ENCODE measurements at regions not wholly inside any gene's neighbourhood (a gene's known extent, or its start where the extent isn't known, plus 50 kb on each side); places are given as distances from the start of the nearest gene placed in this dataset.

GRCh38 chr18:57901825-57902589 is 98.9 kb upstream of the ATP8B1 start:
- TF ChIP-seq, protein P1, sequence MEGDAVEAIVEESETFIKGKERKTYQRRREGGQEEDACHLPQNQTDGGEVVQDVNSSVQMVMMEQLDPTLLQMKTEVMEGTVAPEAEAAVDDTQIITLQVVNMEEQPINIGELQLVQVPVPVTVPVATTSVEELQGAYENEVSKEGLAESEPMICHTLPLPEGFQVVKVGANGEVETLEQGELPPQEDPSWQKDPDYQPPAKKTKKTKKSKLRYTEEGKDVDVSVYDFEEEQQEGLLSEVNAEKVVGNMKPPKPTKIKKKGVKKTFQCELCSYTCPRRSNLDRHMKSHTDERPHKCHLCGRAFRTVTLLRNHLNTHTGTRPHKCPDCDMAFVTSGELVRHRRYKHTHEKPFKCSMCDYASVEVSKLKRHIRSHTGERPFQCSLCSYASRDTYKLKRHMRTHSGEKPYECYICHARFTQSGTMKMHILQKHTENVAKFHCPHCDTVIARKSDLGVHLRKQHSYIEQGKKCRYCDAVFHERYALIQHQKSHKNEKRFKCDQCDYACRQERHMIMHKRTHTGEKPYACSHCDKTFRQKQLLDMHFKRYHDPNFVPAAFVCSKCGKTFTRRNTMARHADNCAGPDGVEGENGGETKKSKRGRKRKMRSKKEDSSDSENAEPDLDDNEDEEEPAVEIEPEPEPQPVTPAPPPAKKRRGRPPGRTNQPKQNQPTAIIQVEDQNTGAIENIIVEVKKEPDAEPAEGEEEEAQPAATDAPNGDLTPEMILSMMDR (IDR thresholded peaks at IDR 0.05; ENCODE audit: unreplicated experiment): no peak
- Mint-ChIP-seq H3K4me1 (no peaks in the 10 kb centered on the region), H3K27ac (no peak overlapping the region), H3K4me3 (no peak overlapping the region), H3K27me3 (ENCODE audit: low read depth) (peaks cover 14% of the 10 kb centered on the region), H3K9me3 (peaks cover 5% of the 10 kb centered on the region), H3K36me3 (no peaks in the 10 kb centered on the region)
- DNase-seq (ENCODE audit: low spot score in 2 of 2, unreplicated experiment in 2 of 2): no peak

GRCh38 chr18:57900906-57901435 is 97.9 kb upstream of the ATP8B1 start:
- H3K27ac Mint-ChIP-seq: no peak overlapping the region
- no peak for DNase-seq (ENCODE audit: low spot score in 2 of 2, unreplicated experiment in 2 of 2)
- TF ChIP-seq, protein P1 (IDR thresholded peaks at IDR 0.05; ENCODE audit: unreplicated experiment): no peak
- no peaks in the 10 kb centered on the region for H3K4me1 Mint-ChIP-seq
- H3K36me3 Mint-ChIP-seq: no peaks in the 10 kb centered on the region
- H3K9me3 Mint-ChIP-seq: peaks cover 5% of the 10 kb centered on the region
- peaks cover 8% of the 10 kb centered on the region for H3K27me3 Mint-ChIP-seq (ENCODE audit: low read depth)
- H3K4me3 Mint-ChIP-seq: no peak overlapping the region

- H3K4me1 Mint-ChIP-seq: no peaks in the 10 kb centered on the region
- DNase-seq (ENCODE audit: low spot score in 2 of 2, unreplicated experiment in 2 of 2): no peak
Measured at GRCh38 chr18:57898506-57899124, 95.5 kb upstream of the ATP8B1 start.

DNA sequence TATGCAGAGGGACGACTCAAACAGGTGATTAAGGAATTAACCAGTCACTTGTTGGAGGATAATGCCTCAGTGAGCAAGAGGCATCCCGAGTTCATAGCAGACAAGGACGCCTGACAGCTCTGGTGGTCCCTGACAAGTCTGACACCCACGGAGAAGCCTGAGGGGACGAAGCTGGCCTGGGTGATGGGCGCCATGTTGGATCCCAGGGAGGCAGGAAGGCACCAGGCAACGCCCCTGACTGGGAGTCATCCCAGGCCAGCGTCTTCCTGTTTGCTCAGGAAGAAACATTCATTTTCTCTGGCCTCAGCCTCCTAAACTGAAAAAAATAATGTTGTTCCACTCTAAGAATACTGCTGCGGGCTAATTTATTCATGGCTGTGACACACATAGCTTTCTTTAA is 92.1 kb upstream of the ATP8B1 start:
- H3K27ac Mint-ChIP-seq: no peak overlapping the region
- TF ChIP-seq, protein P1 (IDR thresholded peaks at IDR 0.05; ENCODE audit: unreplicated experiment): no peak
- no peak for DNase-seq (ENCODE audit: low spot score in 2 of 2, unreplicated experiment in 2 of 2)
- no peaks in the 10 kb centered on the region for H3K36me3 Mint-ChIP-seq
- no peak overlapping the region for H3K4me3 Mint-ChIP-seq
- H3K4me1 Mint-ChIP-seq: no peaks in the 10 kb centered on the region
- H3K9me3 Mint-ChIP-seq: peaks cover 5% of the 10 kb centered on the region
- H3K27me3 Mint-ChIP-seq (ENCODE audit: low read depth): peaks cover 10% of the 10 kb centered on the region

More at GRCh38 chr18:57898506-57899124, 95.5 kb upstream of the ATP8B1 start:
- TF ChIP-seq, protein P1 (IDR thresholded peaks at IDR 0.05; ENCODE audit: unreplicated experiment): no peak
- Mint-ChIP-seq H3K4me3 (no peak overlapping the region), H3K9me3 (peaks cover 5% of the 10 kb centered on the region), H3K27me3 (ENCODE audit: low read depth) (peaks cover 5% of the 10 kb centered on the region), H3K36me3 (no peaks in the 10 kb centered on the region), H3K27ac (no peak overlapping the region)

GRCh38 chr18:57891707-57892391 is 88.7 kb upstream of the ATP8B1 start:
- DNase-seq (ENCODE audit: low spot score in 2 of 2, unreplicated experiment in 2 of 2): no peak
- peaks cover 19% of the 10 kb centered on the region for H3K9me3 Mint-ChIP-seq
- H3K36me3 Mint-ChIP-seq: no peaks in the 10 kb centered on the region
- TF ChIP-seq, protein P1 (IDR thresholded peaks at IDR 0.05; ENCODE audit: unreplicated experiment): no peak
- no peaks in the 10 kb centered on the region for H3K4me1 Mint-ChIP-seq
- H3K27ac Mint-ChIP-seq: no peak overlapping the region
- peaks cover 13% of the 10 kb centered on the region for H3K27me3 Mint-ChIP-seq (ENCODE audit: low read depth)
- no peak overlapping the region for H3K4me3 Mint-ChIP-seq
